ENCODE measurements at regions not wholly inside any gene's neighbourhood (a gene's known extent, or its start where the extent isn't known, plus 50 kb on each side); places are given as distances from the start of the nearest gene placed in this dataset.

GRCh38 chr4:160872491-160872890 is 1291.3 kb downstream of the FSTL5 start:
- TF ChIP-seq CTCF (IDR thresholded peaks at IDR 0.05; ENCODE audit: low read length) (no peak), EZH2 (optimal IDR thresholded peaks at IDR 0.05; ENCODE audit: low read depth, low read length) (no peak), EZH2phosphoT487 (IDR thresholded peaks at IDR 0.05; ENCODE audit: low read length) (no peak)

Measured in MM.1S (cell line).